ENCODE measurements at regions not wholly inside any gene's neighbourhood (a gene's known extent, or its start where the extent isn't known, plus 50 kb on each side); places are given as distances from the start of the nearest gene placed in this dataset.

DNA sequence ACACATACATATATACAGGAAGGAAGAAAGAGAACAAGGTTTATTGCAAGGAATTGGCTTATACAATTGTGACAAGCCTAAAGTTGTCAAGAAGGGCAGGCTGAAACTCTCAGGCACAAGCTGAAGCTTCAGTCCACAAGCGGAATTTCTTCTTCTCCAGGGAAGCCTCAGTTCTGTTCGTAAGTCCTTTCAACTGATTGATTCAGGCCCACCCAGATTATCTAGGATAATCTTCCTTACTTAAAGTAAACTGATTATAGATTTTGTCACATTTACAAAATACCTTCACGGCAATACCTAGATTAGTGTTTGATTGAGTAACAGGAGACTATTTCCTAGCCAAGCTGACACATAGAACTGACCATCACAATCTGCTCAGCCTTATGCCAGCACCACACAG lies 81.5 kb upstream of the TMEM260 start:
- Histone ChIP-seq H3K36me3 (no peaks in the 10 kb centered on the region), H3K27me3 (no peaks in the 10 kb centered on the region), H3K9me3 (no peaks in the 10 kb centered on the region), H3K27ac (no peak overlapping the region), H3K4me1 (no peaks in the 10 kb centered on the region), H3K4me3 (no peak overlapping the region)
- TF ChIP-seq POLR2A (IDR thresholded peaks at IDR 0.05) (no peak), EP300 (IDR thresholded peaks at IDR 0.05) (no peak)
- TF ChIP-seq, protein P1, sequence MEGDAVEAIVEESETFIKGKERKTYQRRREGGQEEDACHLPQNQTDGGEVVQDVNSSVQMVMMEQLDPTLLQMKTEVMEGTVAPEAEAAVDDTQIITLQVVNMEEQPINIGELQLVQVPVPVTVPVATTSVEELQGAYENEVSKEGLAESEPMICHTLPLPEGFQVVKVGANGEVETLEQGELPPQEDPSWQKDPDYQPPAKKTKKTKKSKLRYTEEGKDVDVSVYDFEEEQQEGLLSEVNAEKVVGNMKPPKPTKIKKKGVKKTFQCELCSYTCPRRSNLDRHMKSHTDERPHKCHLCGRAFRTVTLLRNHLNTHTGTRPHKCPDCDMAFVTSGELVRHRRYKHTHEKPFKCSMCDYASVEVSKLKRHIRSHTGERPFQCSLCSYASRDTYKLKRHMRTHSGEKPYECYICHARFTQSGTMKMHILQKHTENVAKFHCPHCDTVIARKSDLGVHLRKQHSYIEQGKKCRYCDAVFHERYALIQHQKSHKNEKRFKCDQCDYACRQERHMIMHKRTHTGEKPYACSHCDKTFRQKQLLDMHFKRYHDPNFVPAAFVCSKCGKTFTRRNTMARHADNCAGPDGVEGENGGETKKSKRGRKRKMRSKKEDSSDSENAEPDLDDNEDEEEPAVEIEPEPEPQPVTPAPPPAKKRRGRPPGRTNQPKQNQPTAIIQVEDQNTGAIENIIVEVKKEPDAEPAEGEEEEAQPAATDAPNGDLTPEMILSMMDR (IDR thresholded peaks at IDR 0.05), result no peak
- no peak for DNase-seq (ENCODE audit: low spot score in 2 of 2)
- 81 to 88% methylated on average over 3 of the region's 3 CpGs for WGBS, 2 donors

DNA sequence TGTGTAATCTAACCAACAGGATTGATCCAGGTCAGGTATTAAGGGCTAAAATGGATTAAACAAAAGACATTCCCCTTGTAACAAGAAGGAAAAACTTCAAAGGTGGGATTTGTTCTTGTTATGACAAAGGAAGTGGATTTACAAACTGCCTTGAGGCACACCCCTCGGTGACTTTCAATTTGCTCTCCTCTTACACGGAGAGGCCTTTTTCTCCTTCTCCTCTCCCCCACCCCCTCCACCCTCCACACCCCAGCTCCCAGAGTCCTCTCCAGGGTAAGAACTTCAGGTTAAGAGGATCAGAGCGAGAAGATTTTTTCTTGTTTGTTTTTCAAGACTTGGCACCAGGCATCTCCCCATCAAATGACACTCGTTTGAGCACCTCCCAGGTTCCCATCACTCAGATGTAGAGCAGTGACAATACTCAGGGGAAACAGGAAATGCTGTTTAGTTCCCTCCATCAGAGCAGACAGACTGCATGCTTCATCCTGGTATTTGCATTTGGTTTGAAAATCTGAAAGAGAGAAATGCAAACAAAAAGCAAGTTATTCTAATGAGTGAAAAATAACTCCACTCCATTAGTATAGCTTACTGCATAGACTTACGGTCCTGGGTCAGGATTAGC lies 77.6 kb upstream of the TMEM260 start:
- no peaks in the 10 kb centered on the region for H3K27me3 ChIP-seq
- TF ChIP-seq, protein P1 (IDR thresholded peaks at IDR 0.05), result no peak
- no peak for TF ChIP-seq EP300 (IDR thresholded peaks at IDR 0.05)
- TF ChIP-seq POLR2A (IDR thresholded peaks at IDR 0.05), result no peak
- H3K9me3 ChIP-seq, result no peaks in the 10 kb centered on the region
- no peak overlapping the region for H3K4me3 ChIP-seq
- 37 to 39% methylated on average over 5 of the region's 5 CpGs for WGBS, 2 donors
- no peak overlapping the region for H3K27ac ChIP-seq
- H3K36me3 ChIP-seq, result no peaks in the 10 kb centered on the region
- H3K4me1 ChIP-seq, result no peaks in the 10 kb centered on the region
- DNase-seq (ENCODE audit: low spot score in 2 of 2), result no peak

DNA sequence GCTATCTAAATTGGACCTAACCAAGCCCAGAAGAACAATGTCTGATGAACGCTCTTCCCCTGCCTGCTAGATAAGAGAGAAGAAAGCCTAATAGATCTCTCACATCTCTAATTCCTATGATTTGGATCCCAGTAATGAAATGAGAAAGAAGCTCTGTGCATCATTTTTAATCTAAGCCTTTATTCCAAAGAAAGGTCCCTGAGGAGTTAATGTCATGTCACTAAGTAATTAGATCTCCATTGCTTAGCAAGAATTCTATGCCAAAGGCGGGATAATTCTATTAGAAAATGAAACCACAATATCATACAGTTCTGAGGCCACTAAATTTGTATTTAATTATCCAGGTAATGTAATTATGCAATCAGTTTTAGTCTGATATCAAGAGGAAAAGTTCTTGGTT lies 74.2 kb upstream of the TMEM260 start:
- Histone ChIP-seq H3K36me3 (no peaks in the 10 kb centered on the region), H3K9me3 (no peaks in the 10 kb centered on the region), H3K4me3 (no peak overlapping the region), H3K27me3 (no peaks in the 10 kb centered on the region), H3K27ac (no peak overlapping the region), H3K4me1 (no peaks in the 10 kb centered on the region)
- no peak for DNase-seq (ENCODE audit: low spot score in 2 of 2)
- TF ChIP-seq POLR2A (IDR thresholded peaks at IDR 0.05), result no peak
- TF ChIP-seq, protein P1 (IDR thresholded peaks at IDR 0.05), result no peak
- TF ChIP-seq EP300 (IDR thresholded peaks at IDR 0.05), result no peak
- 86 to 93% methylated on average over 2 of the region's 2 CpGs for WGBS, 2 donors

DNA sequence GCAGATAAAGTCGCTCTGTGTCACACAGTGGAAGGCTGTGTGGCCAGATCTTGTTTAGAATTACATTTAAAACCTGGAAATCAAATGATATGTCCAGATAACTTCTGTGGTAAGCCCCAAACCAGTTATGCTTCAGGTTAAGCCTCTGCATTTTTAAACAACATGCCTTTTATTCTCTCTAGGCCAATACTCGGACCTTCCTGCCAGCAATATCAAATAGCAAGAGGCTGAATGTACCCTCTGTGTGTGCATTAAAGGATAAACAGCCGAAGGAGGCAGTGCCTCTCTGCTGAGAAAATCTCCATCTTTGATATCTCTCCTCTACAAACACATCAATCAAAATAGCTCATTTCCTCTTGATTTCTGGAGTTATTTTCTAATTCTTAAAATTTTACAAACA lies 67.1 kb upstream of the TMEM260 start:
- TF ChIP-seq, protein P1 (IDR thresholded peaks at IDR 0.05), result no peak
- Histone ChIP-seq H3K36me3 (no peaks in the 10 kb centered on the region), H3K9me3 (no peaks in the 10 kb centered on the region), H3K27me3 (no peaks in the 10 kb centered on the region), H3K4me1 (no peaks in the 10 kb centered on the region), H3K27ac (no peak overlapping the region), H3K4me3 (no peak overlapping the region)
- WGBS, 2 donors, result 28 to 40% methylated on average over 3 of the region's 3 CpGs
- no peak for DNase-seq (ENCODE audit: low spot score in 2 of 2)

DNA sequence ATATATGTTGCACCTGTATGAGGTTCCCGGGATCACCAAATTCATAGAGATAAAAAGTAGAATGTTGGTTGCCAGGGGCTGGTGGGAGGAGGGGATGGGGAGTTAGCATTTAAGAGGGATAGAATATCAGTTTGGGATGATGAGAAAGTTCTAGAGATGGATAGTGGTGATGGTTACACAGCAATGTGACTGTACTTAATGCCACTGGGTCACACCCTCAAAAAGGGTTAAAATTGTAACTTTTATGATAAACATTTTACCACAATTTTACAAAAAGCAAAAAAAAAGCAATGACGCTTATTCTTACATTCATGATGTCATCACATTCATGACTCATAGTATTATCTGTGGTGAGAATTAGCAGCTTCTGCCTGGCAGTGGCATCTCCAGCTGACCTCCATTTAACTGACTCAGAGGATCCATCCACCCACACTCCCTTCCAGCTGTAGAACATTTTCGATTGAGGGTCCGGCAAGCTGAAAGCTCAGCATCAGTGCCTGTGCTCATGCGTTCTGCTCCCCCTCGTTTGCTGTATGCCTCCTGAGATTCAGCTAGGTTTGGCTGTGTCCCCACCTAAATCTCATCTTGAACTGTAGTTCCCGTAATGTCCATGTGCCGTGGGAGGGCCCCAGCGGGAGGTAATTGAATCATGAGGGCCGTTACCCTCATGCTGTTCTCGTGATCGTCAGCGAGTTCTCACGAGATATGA lies 64.8 kb upstream of the TMEM260 start:
- no peaks in the 10 kb centered on the region for H3K36me3 ChIP-seq
- no peaks in the 10 kb centered on the region for H3K9me3 ChIP-seq
- TF ChIP-seq, protein P1 (IDR thresholded peaks at IDR 0.05), result no peak
- TF ChIP-seq EP300 (IDR thresholded peaks at IDR 0.05) (no peak), POLR2A (IDR thresholded peaks at IDR 0.05) (no peak)
- no peak for DNase-seq (ENCODE audit: low spot score in 2 of 2)
- WGBS, 2 donors, result 65 to 76% methylated on average over 14 of the region's 14 CpGs
- peaks cover 0 to 8% of the 10 kb centered on the region in 2 donors for H3K27me3 ChIP-seq
- H3K4me1 ChIP-seq, result no peaks in the 10 kb centered on the region
- H3K27ac ChIP-seq, result no peak overlapping the region
- no peak overlapping the region for H3K4me3 ChIP-seq

Data from tibial nerve (tissue), 4 donors.